ENCODE measurements at regions not wholly inside any gene's neighbourhood (a gene's known extent, or its start where the extent isn't known, plus 50 kb on each side); places are given as distances from the start of the nearest gene placed in this dataset.

GRCh38 chr2:4561196-4561595 lies 857.8 kb downstream of the DCDC2C start:
- ChIA-PET CTCF (no interaction called here), POLR2A (no interaction called here)
- no peak for DNase-seq (ENCODE audit: low read depth, low spot score)
- TF ChIP-seq CTCF (IDR thresholded peaks at IDR 0.05; ENCODE audit: insufficient read depth, low read length, missing control alignments): no peak
- no peak overlapping the region for H3K4me3 ChIP-seq (ENCODE audit: low read depth, low read length)

- CTCF ChIA-PET: no interaction called here
- POLR2A ChIA-PET: no interaction called here
- DNase-seq (ENCODE audit: low read depth, low spot score): no peak
- H3K4me3 ChIP-seq (ENCODE audit: low read depth, low read length): no peak overlapping the region
- TF ChIP-seq CTCF (IDR thresholded peaks at IDR 0.05; ENCODE audit: insufficient read depth, low read length, missing control alignments): no peak
Observed at GRCh38 chr2:4576075-4576474, 872.7 kb downstream of the DCDC2C start.

GRCh38 chr2:4579977-4580376 lies 876.6 kb downstream of the DCDC2C start:
- no peak for TF ChIP-seq CTCF (IDR thresholded peaks at IDR 0.05; ENCODE audit: insufficient read depth, low read length, missing control alignments)
- no peak for DNase-seq (ENCODE audit: low read depth, low spot score)
- CTCF ChIA-PET: no interaction called here
- no peak overlapping the region for H3K4me3 ChIP-seq (ENCODE audit: low read depth, low read length)
- POLR2A ChIA-PET: no interaction called here

GRCh38 chr2:4585057-4585635 lies 881.8 kb downstream of the DCDC2C start:
- DNase-seq (ENCODE audit: low read depth, low spot score): no peak
- ChIA-PET CTCF (no interaction called here), POLR2A (no interaction called here)
- no peak for TF ChIP-seq CTCF (IDR thresholded peaks at IDR 0.05; ENCODE audit: insufficient read depth, low read length, missing control alignments)
- H3K4me3 ChIP-seq (ENCODE audit: low read depth, low read length): no peak overlapping the region

- DNase-seq (ENCODE audit: low read depth, low spot score): no peak
- ChIA-PET POLR2A (no interaction called here), CTCF (no interaction called here)
- no peak for TF ChIP-seq CTCF (IDR thresholded peaks at IDR 0.05; ENCODE audit: insufficient read depth, low read length, missing control alignments)
- H3K4me3 ChIP-seq (ENCODE audit: low read depth, low read length): no peak overlapping the region
Observed at GRCh38 chr2:4588606-4589005, 885.2 kb downstream of the DCDC2C start.

GRCh38 chr2:4591261-4591660 lies 887.9 kb downstream of the DCDC2C start:
- TF ChIP-seq CTCF (IDR thresholded peaks at IDR 0.05; ENCODE audit: insufficient read depth, low read length, missing control alignments): no peak
- CTCF ChIA-PET: no interaction called here
- H3K4me3 ChIP-seq (ENCODE audit: low read depth, low read length): no peak overlapping the region
- POLR2A ChIA-PET: no interaction called here
- DNase-seq (ENCODE audit: low read depth, low spot score): no peak

Measured in AG04449 (cell line).